Astrocyte of the cerebellum (primary cell): ENCODE measurements at regions not wholly inside any gene's neighbourhood (a gene's known extent, or its start where the extent isn't known, plus 50 kb on each side); places are given as distances from the start of the nearest gene placed in this dataset.

Experiments
- DNase-seq: peaks from one replicate; pipeline ENCODE4 v3.0.0-alpha.2; 2011; ENCODE audit warnings: low read depth
- H3K4me3 ChIP-seq: 2 replicates; pipeline ENCODE4 v1.5.1; 2011; ENCODE audit warnings: mild to moderate bottlenecking, low read depth, low read length, moderate library complexity
- in situ Hi-C: cut with HindIII; loops from 2 replicates; pipeline ENCODE4 v1.10.0; 2017; ENCODE audit warnings: low sequenced_read_pairs
- TF ChIP-seq, protein P1 (sequence below): IDR thresholded peaks from 2 replicates; pipeline ENCODE4 v1.5.1; 2012; ENCODE audit warnings: low read length, low read depth, moderate library complexity, mild to moderate bottlenecking; ENCODE audit errors: missing control alignments

DNA sequence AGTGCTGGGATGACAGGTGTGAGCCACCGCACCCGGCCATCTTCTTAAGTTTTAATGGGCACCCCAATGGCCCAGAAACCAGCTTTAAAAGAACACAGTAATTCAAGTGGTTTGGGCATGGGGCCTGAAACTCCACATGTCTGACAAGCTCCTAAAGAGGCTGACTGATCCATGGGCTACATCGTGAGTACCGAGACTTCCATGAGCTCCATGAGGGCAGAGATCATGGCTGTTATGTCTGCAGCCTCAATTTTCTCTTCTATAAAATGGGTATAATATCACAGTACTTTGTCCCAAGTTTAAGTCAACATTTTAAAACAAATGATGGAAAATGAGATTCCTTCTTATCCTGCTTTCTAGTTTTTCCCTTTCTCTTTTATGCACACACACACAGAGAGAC lies 397.6 kb upstream of the MAF start:
- TF ChIP-seq, protein P1, sequence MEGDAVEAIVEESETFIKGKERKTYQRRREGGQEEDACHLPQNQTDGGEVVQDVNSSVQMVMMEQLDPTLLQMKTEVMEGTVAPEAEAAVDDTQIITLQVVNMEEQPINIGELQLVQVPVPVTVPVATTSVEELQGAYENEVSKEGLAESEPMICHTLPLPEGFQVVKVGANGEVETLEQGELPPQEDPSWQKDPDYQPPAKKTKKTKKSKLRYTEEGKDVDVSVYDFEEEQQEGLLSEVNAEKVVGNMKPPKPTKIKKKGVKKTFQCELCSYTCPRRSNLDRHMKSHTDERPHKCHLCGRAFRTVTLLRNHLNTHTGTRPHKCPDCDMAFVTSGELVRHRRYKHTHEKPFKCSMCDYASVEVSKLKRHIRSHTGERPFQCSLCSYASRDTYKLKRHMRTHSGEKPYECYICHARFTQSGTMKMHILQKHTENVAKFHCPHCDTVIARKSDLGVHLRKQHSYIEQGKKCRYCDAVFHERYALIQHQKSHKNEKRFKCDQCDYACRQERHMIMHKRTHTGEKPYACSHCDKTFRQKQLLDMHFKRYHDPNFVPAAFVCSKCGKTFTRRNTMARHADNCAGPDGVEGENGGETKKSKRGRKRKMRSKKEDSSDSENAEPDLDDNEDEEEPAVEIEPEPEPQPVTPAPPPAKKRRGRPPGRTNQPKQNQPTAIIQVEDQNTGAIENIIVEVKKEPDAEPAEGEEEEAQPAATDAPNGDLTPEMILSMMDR = no peak
- no peak overlapping the region for H3K4me3 ChIP-seq
- in situ Hi-C loops = no loop called here
- no peak for DNase-seq

DNA sequence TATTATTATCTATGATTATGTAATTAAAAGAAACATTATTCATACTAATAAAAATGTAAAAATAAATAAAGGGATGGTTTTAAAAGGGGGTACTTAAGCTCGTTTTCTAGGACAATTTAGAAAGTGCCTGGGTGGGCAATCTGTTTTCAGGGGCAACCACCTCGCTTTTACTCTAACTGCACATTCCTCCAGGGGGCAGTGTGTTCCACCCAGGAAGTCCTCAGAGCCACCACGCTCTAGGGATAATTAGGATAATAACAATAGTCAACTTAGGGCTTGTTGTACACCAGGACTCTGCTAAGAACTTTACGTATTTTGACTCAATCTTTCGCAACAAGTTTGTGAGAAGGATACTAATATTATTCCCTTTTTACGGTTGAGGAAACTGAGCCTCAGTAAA lies 396.7 kb upstream of the MAF start:
- in situ Hi-C loops = no loop called here
- no peak for DNase-seq
- TF ChIP-seq, protein P1 = peak; percentile 44
- H3K4me3 ChIP-seq = no peak overlapping the region

DNA sequence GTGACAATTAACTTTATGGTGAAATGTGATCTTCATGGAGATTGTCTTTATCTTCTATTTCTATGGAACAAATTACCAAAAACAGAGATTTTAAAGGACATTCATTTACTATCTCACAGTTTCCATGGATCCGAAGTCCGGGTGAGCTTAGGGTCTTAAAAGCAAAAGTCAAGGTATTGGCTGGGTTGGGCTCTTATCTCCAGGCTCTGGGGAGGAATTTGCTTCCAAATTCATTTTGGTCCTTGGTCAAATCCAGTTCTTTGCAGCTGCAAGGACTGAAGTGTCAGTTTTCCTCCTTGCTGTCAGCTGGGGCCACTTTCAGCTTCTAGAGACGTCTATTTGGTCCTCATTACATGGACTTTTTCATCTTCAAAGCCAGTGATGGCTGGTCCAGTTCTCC lies 395.8 kb upstream of the MAF start:
- in situ Hi-C loops = no loop called here
- no peak overlapping the region for H3K4me3 ChIP-seq
- TF ChIP-seq, protein P1 = no peak
- DNase-seq = no peak

DNA sequence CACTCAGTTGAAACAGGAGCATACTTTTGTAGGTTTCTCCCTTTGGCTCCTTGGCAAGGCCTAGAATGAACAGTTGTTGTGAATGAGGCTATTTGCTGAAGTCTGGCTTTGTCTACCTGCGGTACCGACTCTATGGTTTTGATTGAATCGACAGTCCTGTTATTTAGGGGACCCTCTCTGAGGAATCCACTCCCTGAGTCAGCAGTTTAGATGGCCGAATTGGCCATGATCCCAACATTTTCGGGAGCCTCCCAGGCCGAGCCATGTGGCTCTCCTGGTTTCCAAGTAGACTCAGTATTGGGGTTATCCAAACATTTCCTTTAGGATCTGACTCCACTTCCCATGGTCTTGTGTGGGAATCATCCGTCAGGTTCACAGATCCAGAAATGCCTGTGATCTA lies 394.8 kb upstream of the MAF start:
- no peak overlapping the region for H3K4me3 ChIP-seq
- in situ Hi-C loops = no loop called here
- TF ChIP-seq, protein P1 = no peak
- DNase-seq = no peak

DNA sequence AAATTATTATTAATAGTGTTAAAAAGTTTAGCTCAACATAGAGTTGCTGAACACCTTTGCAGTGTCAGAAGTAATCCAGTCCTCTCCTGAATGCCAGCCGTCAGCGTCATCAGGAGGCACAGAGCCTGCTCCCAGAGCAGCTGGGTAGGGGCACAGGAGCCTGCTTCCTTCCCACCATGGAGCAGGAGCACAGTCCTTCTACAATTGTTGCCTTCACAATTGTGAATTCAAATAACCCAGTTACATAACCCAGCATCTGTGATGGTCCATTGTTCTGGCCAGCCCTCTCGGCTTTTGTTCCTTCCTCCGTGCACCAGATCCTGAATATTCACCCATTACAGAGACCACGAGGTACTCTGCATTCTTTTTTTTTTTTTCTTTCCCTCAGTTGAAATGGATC lies 393.9 kb upstream of the MAF start:
- H3K4me3 ChIP-seq = no peak overlapping the region
- in situ Hi-C loops = no loop called here
- DNase-seq = no peak
- TF ChIP-seq, protein P1 = no peak

DNA sequence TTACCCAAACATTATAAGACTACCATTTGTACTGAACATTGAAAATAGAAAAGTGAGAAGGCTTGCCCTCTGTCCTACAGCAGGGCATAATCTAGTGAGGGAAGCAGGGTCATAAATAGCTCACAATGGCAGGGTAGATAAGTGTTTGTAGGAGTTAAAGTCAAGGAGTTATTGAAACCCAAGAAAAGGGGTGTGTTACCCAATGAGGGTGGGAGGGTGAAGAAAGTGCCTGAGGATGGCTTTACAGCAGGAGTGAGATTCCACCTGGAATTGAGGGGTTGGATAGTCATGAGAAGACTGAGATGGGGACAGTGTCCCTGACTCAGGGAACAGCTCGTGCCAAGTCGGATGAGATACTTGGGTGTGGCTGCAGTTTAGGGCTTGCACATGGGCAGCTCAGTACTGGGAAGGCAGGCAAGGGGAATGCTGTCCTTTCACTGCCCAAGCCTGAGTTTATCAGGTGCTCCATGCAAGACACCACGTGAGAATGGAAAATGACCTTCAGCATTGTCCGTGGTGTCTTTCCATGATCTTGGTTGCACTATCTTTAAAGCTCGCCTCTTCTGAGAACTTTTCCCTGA lies 393.2 kb upstream of the MAF start:
- TF ChIP-seq, protein P1 = no peak
- no peak overlapping the region for H3K4me3 ChIP-seq
- in situ Hi-C loops = no loop called here
- DNase-seq = no peak

DNA sequence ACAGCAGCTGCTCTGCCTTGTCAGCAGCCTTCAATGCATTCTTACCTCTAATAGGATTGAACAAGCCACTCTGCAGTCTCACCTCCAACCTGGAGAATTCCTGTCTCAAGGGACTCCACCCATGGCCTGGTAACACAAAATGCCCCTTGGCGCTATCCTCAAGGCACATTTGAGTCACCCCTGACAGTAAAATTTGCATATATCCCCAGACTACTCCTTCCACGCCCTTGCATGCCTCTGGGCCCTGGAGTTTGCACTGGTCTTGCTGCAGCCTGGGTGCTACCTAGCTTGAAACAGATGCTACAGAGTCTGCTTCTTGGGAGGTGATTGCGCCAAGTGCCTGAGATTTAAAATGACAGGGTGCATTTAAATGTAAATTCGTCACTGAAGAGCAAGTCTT lies 391.4 kb upstream of the MAF start:
- no peak for DNase-seq
- H3K4me3 ChIP-seq = no peak overlapping the region
- TF ChIP-seq, protein P1 = no peak
- in situ Hi-C loops = no loop called here
